B cell (primary cell): ENCODE measurements at regions not wholly inside any gene's neighbourhood (a gene's known extent, or its start where the extent isn't known, plus 50 kb on each side); places are given as distances from the start of the nearest gene placed in this dataset.

Experiments used
- CTCF ChIP-seq: fragments of 200-600 bp; IDR thresholded peaks from one replicate; pipeline ENCODE4 v1.8.0; 2022; ENCODE audit warnings: antibody characterized with exemption, mild to moderate bottlenecking
- EZH2 ChIP-seq: IDR thresholded peaks from 2 replicates; pipeline ENCODE4 v1.6.1; 2012; ENCODE audit warnings: borderline replicate concordance, low read depth, mild to moderate bottlenecking, moderate library complexity, low read length; ENCODE audit not compliant: insufficient read depth, poor library complexity, severe bottlenecking

- no peak for TF ChIP-seq CTCF
- TF ChIP-seq EZH2, result no peak
Observed at GRCh38 chr7:113731571-113731970, 187.2 kb downstream of the PPP1R3A start.
